GM12891 (cell line): ENCODE measurements at regions not wholly inside any gene's neighbourhood (a gene's known extent, or its start where the extent isn't known, plus 50 kb on each side); places are given as distances from the start of the nearest gene placed in this dataset.

ENCODE experiments used
- POLR2A ChIP-seq: IDR thresholded peaks from 2 replicates; pipeline ENCODE4 v1.6.1; 2011; ENCODE audit warnings: low read depth, low read length, control low read depth
- POLR2AphosphoS5 ChIP-seq: IDR thresholded peaks from 2 replicates; pipeline ENCODE4 v1.6.1; 2011; ENCODE audit warnings: low read depth, low read length, control low read depth
- TAF1 ChIP-seq: IDR thresholded peaks from 2 replicates; pipeline ENCODE4 v1.6.1; 2011; ENCODE audit warnings: low read depth, low read length, control low read depth

- TF ChIP-seq POLR2AphosphoS5 (no peak), POLR2A (no peak), TAF1 (no peak)
Observed at GRCh38 chr6:140609321-140609720, 1234.9 kb upstream of the CITED2 start.
